NB4 (cell line): ENCODE measurements at regions not wholly inside any gene's neighbourhood (a gene's known extent, or its start where the extent isn't known, plus 50 kb on each side); places are given as distances from the start of the nearest gene placed in this dataset.

Experiments
- POLR2A ChIP-seq: IDR thresholded peaks from 2 replicates; pipeline ENCODE4 v1.6.1; 2011; ENCODE audit warnings: mild to moderate bottlenecking; ENCODE audit not compliant: insufficient read length; ENCODE audit errors: extremely low read depth
- TF ChIP-seq, protein P1 (sequence below): IDR thresholded peaks from 2 replicates; pipeline ENCODE4 v1.6.1; 2011; ENCODE audit warnings: low read depth, low read length

DNA sequence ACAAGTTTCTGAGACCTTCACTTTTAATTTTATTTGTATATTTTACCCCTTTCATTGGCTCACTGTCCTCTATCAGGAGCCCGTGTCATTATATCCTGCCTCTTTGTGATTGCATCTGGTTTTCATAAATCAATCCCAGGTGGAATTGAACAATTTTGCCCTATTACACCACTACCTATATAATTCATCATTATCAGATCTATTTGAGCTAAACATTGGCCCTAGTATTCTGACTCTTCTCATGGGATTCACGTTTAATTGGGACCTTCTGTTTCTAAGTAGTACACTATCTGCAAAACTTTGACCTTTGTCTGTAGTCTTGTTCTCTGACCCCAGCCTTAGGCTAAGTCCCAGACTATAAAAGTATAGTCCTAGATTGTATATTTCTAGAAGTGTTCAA lies 114.1 kb downstream of the FAT4 start:
- TF ChIP-seq POLR2A, result no peak
- TF ChIP-seq, protein P1, sequence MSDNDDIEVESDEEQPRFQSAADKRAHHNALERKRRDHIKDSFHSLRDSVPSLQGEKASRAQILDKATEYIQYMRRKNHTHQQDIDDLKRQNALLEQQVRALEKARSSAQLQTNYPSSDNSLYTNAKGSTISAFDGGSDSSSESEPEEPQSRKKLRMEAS, result no peak
